IMR-90 (cell line): ENCODE measurements at regions not wholly inside any gene's neighbourhood (a gene's known extent, or its start where the extent isn't known, plus 50 kb on each side); places are given as distances from the start of the nearest gene placed in this dataset.

Experiments
- ATAC-seq: fragments of 200-7000 bp; cut with Tn5 transposase; 2 replicates; pipeline ENCODE4 v1.9.1; 2020; ENCODE audit warnings: low read depth, mild to moderate bottlenecking, moderate library complexity
- BruUV-seq: library from RNA; stranded (reverse); fragments of 400-500 nt; replicated peaks from 2 replicates; lab custom pipeline; 2021; lab: Mats Ljungman, UMichigan
- CTCF ChIA-PET: fragments of 300-600 bp; formaldehyde crosslinking; extraction: SDS; loops from one replicate; lab custom pipeline; 2021; ENCODE audit warnings: antibody characterized with exemption; lab: Yijun Ruan, JAX
- POLR2A ChIA-PET: fragments of 300-600 bp; sonication (Branson Sonifier 250); formaldehyde crosslinking; loops from one replicate; lab custom pipeline; 2022; ENCODE audit warnings: antibody characterized with exemption; ENCODE audit not compliant: unreplicated experiment; lab: Charles Lee
- DNase-seq: peaks from one replicate; pipeline ENCODE4 v3.0.0; 2013
- H2AFZ ChIP-seq: replicated peaks from 2 replicates; pipeline ENCODE3; 2013; ENCODE audit warnings: low read length, mild to moderate bottlenecking; ENCODE audit not compliant: poor library complexity
- H2AK5ac ChIP-seq: 2 replicates; pipeline ENCODE4 v1.6.1; 2013; ENCODE audit warnings: low read depth, low read length, inconsistent platforms
- H2AK9ac ChIP-seq: replicated peaks from 2 replicates; pipeline ENCODE3; 2013; ENCODE audit warnings: mild to moderate bottlenecking, low read depth, low read length, moderate library complexity; ENCODE audit not compliant: poor library complexity
- H2BK120ac ChIP-seq: 2 replicates; pipeline ENCODE4 v1.6.1; 2013; ENCODE audit warnings: low read depth, low read length, inconsistent platforms
- H2BK15ac ChIP-seq: 3 replicates; pipeline ENCODE4 v1.6.1; 2013; ENCODE audit warnings: low read depth, low read length, inconsistent platforms
- H2BK20ac ChIP-seq: 2 replicates; pipeline ENCODE4 v1.6.1; 2013; ENCODE audit warnings: low read depth, mild to moderate bottlenecking, inconsistent platforms, low read length, moderate library complexity
- H2BK5ac ChIP-seq: 2 replicates; pipeline ENCODE4 v1.6.1; 2013; ENCODE audit warnings: mild to moderate bottlenecking, low read depth, low read length, inconsistent platforms; ENCODE audit not compliant: poor library complexity, severe bottlenecking
- H3K14ac ChIP-seq: replicated peaks from 2 replicates; pipeline ENCODE4 v1.6.1; 2013; ENCODE audit warnings: low read depth, low read length, inconsistent platforms
- H3K18ac ChIP-seq: 2 replicates; pipeline ENCODE4 v1.6.1; 2013; ENCODE audit warnings: low read depth, low read length, control low read depth
- H3K23ac ChIP-seq: 2 replicates; pipeline ENCODE4 v1.6.1; 2013; ENCODE audit warnings: low read depth, low read length, inconsistent platforms
- H3K27ac ChIP-seq: 2 replicates; pipeline ENCODE4 v1.5.1; 2013; ENCODE audit warnings: mild to moderate bottlenecking, control low read depth, low read length; ENCODE audit not compliant: insufficient read depth
- H3K27me3 ChIP-seq: 2 replicates; pipeline ENCODE4 v1.6.1; 2013; ENCODE audit warnings: low read length; ENCODE audit not compliant: control insufficient read depth, insufficient read depth
- H3K36me3 ChIP-seq: 2 replicates; pipeline ENCODE4 v1.6.1; 2013; ENCODE audit warnings: low read length, mixed read lengths; ENCODE audit not compliant: control insufficient read depth, insufficient read depth
- H3K4ac ChIP-seq: 2 replicates; pipeline ENCODE4 v1.6.1; 2013; ENCODE audit warnings: low read depth, low read length, inconsistent platforms
- H3K4me1 ChIP-seq: 2 replicates; pipeline ENCODE4 v1.6.1; 2013; ENCODE audit warnings: low read length, mixed read lengths; ENCODE audit not compliant: control insufficient read depth, insufficient read depth
- H3K4me2 ChIP-seq: 2 replicates; pipeline ENCODE4 v1.6.1; 2013; ENCODE audit warnings: low read depth, mild to moderate bottlenecking, control low read depth, low read length, moderate library complexity
- H3K4me3 ChIP-seq: 2 replicates; pipeline ENCODE4 v1.5.1; 2013; ENCODE audit warnings: low read depth, mild to moderate bottlenecking, control low read depth, low read length, moderate library complexity; ENCODE audit not compliant: insufficient read depth
- H3K56ac ChIP-seq: 2 replicates; pipeline ENCODE4 v1.6.1; 2013; ENCODE audit warnings: low read length, inconsistent platforms; ENCODE audit not compliant: insufficient read depth; ENCODE audit errors: extremely low read depth
- H3K79me1 ChIP-seq, 2 experiments: 2 replicates each; pipeline ENCODE4 v1.6.1; 2013; ENCODE audit warnings: low read length in 2 of 2, inconsistent platforms in 1 of 2, low read depth in 1 of 2
- H3K9ac ChIP-seq: 2 replicates; pipeline ENCODE4 v1.6.1; 2013; ENCODE audit warnings: low read depth, low read length, control low read depth
- H3K9me1 ChIP-seq: 2 replicates; pipeline ENCODE4 v1.6.1; 2013; ENCODE audit warnings: low read length, inconsistent platforms; ENCODE audit not compliant: insufficient read depth
- H3K9me3 ChIP-seq: 2 replicates; pipeline ENCODE4 v1.6.1; 2013; ENCODE audit warnings: low read length; ENCODE audit not compliant: control insufficient read depth, insufficient read depth
- H4K20me1 ChIP-seq: 2 replicates; pipeline ENCODE4 v1.6.1; 2013; ENCODE audit warnings: low read length, inconsistent platforms; ENCODE audit not compliant: insufficient read depth
- H4K5ac ChIP-seq: 2 replicates; pipeline ENCODE4 v1.6.1; 2013; ENCODE audit warnings: mild to moderate bottlenecking, low read depth, low read length, control low read depth
- H4K8ac ChIP-seq, 2 experiments: 2 replicates each; pipeline ENCODE4 v1.6.1; 2013; ENCODE audit warnings: low read depth in 2 of 2, low read length in 2 of 2, control low read depth in 1 of 2, inconsistent platforms in 1 of 2
- H4K91ac ChIP-seq: 2 replicates; pipeline ENCODE4 v1.6.1; 2013; ENCODE audit warnings: low read depth, low read length, inconsistent platforms; ENCODE audit not compliant: insufficient read depth
- BHLHE40 ChIP-seq: fragments of 150-350 bp; IDR thresholded peaks from 2 replicates; pipeline ENCODE4 v1.6.1; 2016; ENCODE audit warnings: mild to moderate bottlenecking, low read depth, low read length
- CHD1 ChIP-seq: IDR thresholded peaks from 2 replicates; pipeline ENCODE4 v1.6.1; 2012; ENCODE audit warnings: low read depth, low read length, improper control_type of control experiment
- ELK1 ChIP-seq: fragments of 150-350 bp; IDR thresholded peaks from 2 replicates; pipeline ENCODE4 v1.6.1; 2016; ENCODE audit warnings: low read depth, mild to moderate bottlenecking, low read length, moderate library complexity, borderline replicate concordance
- FOS ChIP-seq: fragments of 150-350 bp; IDR thresholded peaks from 2 replicates; pipeline ENCODE4 v1.6.1; 2016; ENCODE audit warnings: low read depth, low read length
- MAFK ChIP-seq: IDR thresholded peaks from 2 replicates; pipeline ENCODE4 v1.6.1; 2012; ENCODE audit warnings: low read depth, low read length, improper control_type of control experiment
- MXI1 ChIP-seq: IDR thresholded peaks from 2 replicates; pipeline ENCODE4 v1.6.1; 2012; ENCODE audit warnings: low read depth, mild to moderate bottlenecking, low read length, moderate library complexity, borderline replicate concordance
- NFE2L2 ChIP-seq: fragments of 150-350 bp; IDR thresholded peaks from 2 replicates; pipeline ENCODE4 v1.6.1; 2016; ENCODE audit warnings: low read depth, mild to moderate bottlenecking, low read length
- POLR2A ChIP-seq: IDR thresholded peaks from 2 replicates; pipeline ENCODE4 v1.6.1; 2012; ENCODE audit warnings: mild to moderate bottlenecking, low read depth, low read length
- RCOR1 ChIP-seq: IDR thresholded peaks from 2 replicates; pipeline ENCODE4 v1.6.1; 2012; ENCODE audit warnings: mild to moderate bottlenecking, low read length, improper control_type of control experiment; ENCODE audit not compliant: insufficient replicate concordance
- SMC3 ChIP-seq: fragments of 150-350 bp; IDR thresholded peaks from 2 replicates; pipeline ENCODE4 v1.6.1; 2016; ENCODE audit warnings: low read depth, mild to moderate bottlenecking, antibody characterized with exemption, low read length, moderate library complexity
- USF2 ChIP-seq: fragments of 150-350 bp; IDR thresholded peaks from 2 replicates; pipeline ENCODE4 v1.6.1; 2017; ENCODE audit warnings: mild to moderate bottlenecking, antibody characterized with exemption, low read length, low read depth
- WGBS, 2 experiments: methylation state at CpG; one replicate each; pipeline versions ENCODE4 v1.1.5 to v1.1.7; 2013; ENCODE audit warnings: missing lambda C conversion rate in 2 of 2; ENCODE audit not compliant: insufficient read length in 1 of 2; ENCODE audit errors: extremely low coverage in 2 of 2; 5-methylcytosine and 5-hydroxymethylcytosine counted together
- dilution Hi-C: fragments of 300-500 bp; cut with HindIII; formaldehyde crosslinking; loops from one replicate; pipeline ENCODE4 v1.14.3; 2018; ENCODE audit warnings: low sequenced_read_pairs; ENCODE audit not compliant: unreplicated experiment
- in situ Hi-C: fragments of 300-500 bp; cut with MboI; formaldehyde crosslinking; loops from 3 replicates; pipeline ENCODE4 v1.14.3; 2019; ENCODE audit warnings: low sequenced_read_pairs, inconsistent platforms, mixed read lengths
- intact Hi-C: fragments of 100-400 bp; cut with micrococcal nuclease; formaldehyde crosslinking; loops from 2 replicates; pipeline ENCODE4 v1.10.0; 2022
- TF ChIP-seq, protein P1 (sequence below): conservative IDR thresholded peaks from 2 replicates; pipeline ENCODE4 v1.5.1; 2012; ENCODE audit warnings: mild to moderate bottlenecking, low read depth, low read length, improper control_type of control experiment

- Histone ChIP-seq H3K27ac (no peak overlapping the region), H2BK5ac (peak overlapping the region; percentile 31), H2BK20ac (peak overlapping the region; percentile 93), H4K20me1 (no peaks in the 10 kb centered on the region), H4K8ac (peak overlapping the region in 1 of 2 experiments; percentile 25; a peak in 1 of 4 replicates), H3K18ac (peak overlapping the region; percentile 51; the same call in 1 of the 2 replicates), H4K91ac (peak overlapping the region; percentile 38; the same call in 1 of the 2 replicates), H2AFZ (no peak overlapping the region), H3K4me2 (peak overlapping the region; percentile 30; the same call in 1 of the 2 replicates), H3K4ac (peak overlapping the region; percentile 19; the same call in 1 of the 2 replicates), H3K36me3 (no peaks in the 10 kb centered on the region), H4K5ac (no peak overlapping the region), H3K9ac (no peak overlapping the region), H2BK120ac (peak overlapping the region; percentile 83), H2BK15ac (0 out of 3 replicates have a peak overlapping the region, but pooled peaks have one; percentile 36), H2AK9ac (no peak overlapping the region), H3K27me3 (no peaks in the 10 kb centered on the region), H3K56ac (no peak overlapping the region; the same call in 1 of the 2 replicates), H3K4me1 (no peaks in the 10 kb centered on the region), H2AK5ac (no peak overlapping the region), H3K9me1 (no peaks in the 10 kb centered on the region), H3K9me3 (no peaks in the 10 kb centered on the region), H3K14ac (0 out of 2 replicates have a peak overlapping the region, but pooled peaks have one; percentile 62), H3K4me3 (no peak overlapping the region), H3K79me1 (no peaks in the 10 kb centered on the region), H3K23ac (peak overlapping the region; percentile 29; the same call in 1 of the 2 replicates)
- no CpG with 5 or more reads among the region's 2 CpGs for WGBS, 2 experiments
- dilution Hi-C loops (no loop called here), intact Hi-C loops (no loop called here), in situ Hi-C loops (no loop called here)
- ChIA-PET CTCF (interaction anchor here (0.6 to 1.1 kb wide), 3 partner anchors 10 to 130 kb away, joined by 3 read pairs; no protein-coding TSS in a partner anchor), POLR2A (interaction anchor here (0.7 kb wide), 1 partner anchor 100 kb away, joined by 3 read pairs; no protein-coding TSS in a partner anchor)
- TF ChIP-seq USF2 (peak; percentile 88), BHLHE40 (no peak), MXI1 (no peak), POLR2A (no peak), ELK1 (no peak), NFE2L2 (peak; percentile 93), CHD1 (no peak), SMC3 (no peak), MAFK (peak; percentile 98), FOS (no peak), RCOR1 (no peak)
- TF ChIP-seq, protein P1, sequence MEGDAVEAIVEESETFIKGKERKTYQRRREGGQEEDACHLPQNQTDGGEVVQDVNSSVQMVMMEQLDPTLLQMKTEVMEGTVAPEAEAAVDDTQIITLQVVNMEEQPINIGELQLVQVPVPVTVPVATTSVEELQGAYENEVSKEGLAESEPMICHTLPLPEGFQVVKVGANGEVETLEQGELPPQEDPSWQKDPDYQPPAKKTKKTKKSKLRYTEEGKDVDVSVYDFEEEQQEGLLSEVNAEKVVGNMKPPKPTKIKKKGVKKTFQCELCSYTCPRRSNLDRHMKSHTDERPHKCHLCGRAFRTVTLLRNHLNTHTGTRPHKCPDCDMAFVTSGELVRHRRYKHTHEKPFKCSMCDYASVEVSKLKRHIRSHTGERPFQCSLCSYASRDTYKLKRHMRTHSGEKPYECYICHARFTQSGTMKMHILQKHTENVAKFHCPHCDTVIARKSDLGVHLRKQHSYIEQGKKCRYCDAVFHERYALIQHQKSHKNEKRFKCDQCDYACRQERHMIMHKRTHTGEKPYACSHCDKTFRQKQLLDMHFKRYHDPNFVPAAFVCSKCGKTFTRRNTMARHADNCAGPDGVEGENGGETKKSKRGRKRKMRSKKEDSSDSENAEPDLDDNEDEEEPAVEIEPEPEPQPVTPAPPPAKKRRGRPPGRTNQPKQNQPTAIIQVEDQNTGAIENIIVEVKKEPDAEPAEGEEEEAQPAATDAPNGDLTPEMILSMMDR: no peak
- BruUV-seq: no TSS peak
- DNase-seq (peak; percentile 78), ATAC-seq (peak; percentile 93)
These were observed 889.1 kb upstream of the MAP3K7 start for GRCh38 chr6:91476000-91476399.
